Retinal pigment epithelial cell (primary cell): ENCODE measurements at regions not wholly inside any gene's neighbourhood (a gene's known extent, or its start where the extent isn't known, plus 50 kb on each side); places are given as distances from the start of the nearest gene placed in this dataset.
A peak's percentile ranks its signal among the peaks of the same experiment; 100 is the strongest.

Experiments used
- DNase-seq: peaks from one replicate; pipeline ENCODE4 v3.0.0-alpha.2; 2010; ENCODE audit warnings: low read depth
- H3K4me3 ChIP-seq: 2 replicates; pipeline ENCODE4 v1.5.1; 2011; ENCODE audit warnings: mild to moderate bottlenecking, low read length, control low read depth, moderate library complexity
- CTCF ChIP-seq: conservative IDR thresholded peaks from 2 replicates; pipeline ENCODE4 v1.5.1; 2011; ENCODE audit warnings: low read depth, low read length, control low read depth, inconsistent platforms

- DNase-seq, result peak; percentile 60
- no peak overlapping the region for H3K4me3 ChIP-seq
- TF ChIP-seq CTCF, result no peak
These were observed 97.0 kb upstream of the COL5A1 start for GRCh38 chr9:134544388-134545214.

DNA sequence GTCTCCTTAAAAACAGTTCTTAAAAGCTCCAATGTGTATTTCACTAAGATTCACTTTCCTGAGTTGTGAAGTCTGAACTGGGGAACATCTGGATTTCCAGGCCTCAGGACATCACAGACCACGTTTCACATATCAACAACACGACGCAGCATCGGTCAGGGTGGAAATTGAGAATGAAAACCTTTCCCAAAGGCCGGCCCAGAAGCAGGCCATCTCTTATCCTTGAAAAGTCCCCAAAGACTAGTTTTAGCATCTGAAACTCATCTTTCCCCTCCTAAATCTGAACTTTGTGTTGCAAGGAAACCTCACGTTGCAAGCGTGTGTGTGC, 96.4 kb upstream of the COL5A1 start:
- H3K4me3 ChIP-seq, result no peak overlapping the region
- no peak for DNase-seq
- TF ChIP-seq CTCF, result no peak

GRCh38 chr9:134545543-134546245, 95.9 kb upstream of the COL5A1 start:
- H3K4me3 ChIP-seq, result no peak overlapping the region
- no peak for TF ChIP-seq CTCF
- no peak for DNase-seq

DNA sequence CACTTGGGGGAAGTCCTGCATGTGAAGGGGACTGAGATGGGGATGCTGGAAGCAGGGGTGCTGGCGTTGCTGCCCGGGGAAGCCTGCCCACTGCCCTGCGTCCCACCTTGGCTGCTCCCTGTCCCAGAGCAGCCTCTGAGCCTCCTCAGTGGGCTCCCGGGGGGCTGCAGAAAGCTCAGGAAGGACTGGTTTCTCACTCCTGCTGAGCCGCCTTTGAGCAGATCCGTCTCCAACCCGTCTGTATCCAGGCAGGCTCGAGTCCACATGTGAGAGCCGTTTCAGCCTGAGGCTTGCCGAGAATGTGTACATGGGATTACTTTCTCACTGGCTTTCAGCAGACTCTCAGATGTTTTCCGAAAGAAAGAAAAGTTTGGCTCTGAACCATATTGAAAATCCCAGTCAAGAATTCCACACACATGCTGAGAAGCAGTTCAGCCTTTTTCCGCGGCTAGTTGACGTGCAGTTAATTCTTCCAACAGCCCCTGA, 95.3 kb upstream of the COL5A1 start:
- TF ChIP-seq CTCF, result no peak
- DNase-seq, result peak; percentile 76
- H3K4me3 ChIP-seq, result no peak overlapping the region

DNA sequence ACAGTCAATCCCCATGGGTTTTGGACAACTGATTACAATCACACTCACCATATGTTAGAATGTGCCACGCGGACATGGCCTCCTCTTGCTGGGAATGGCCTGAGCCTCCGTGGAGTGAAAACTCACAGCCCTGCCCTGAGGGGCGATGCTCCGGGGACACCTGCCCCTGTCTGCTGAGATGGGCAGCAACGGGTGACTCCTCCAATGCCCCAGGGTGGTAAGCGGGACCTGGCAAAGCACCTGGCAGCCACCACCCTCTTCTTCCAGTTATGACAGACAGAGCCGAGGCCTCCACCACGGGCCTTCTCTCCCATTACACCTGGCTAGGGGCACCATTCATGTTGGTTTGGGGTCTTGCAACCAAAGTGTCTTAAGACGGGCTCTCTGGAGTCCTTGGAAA, 94.9 kb upstream of the COL5A1 start:
- no peak for TF ChIP-seq CTCF
- H3K4me3 ChIP-seq, result no peak overlapping the region
- no peak for DNase-seq

- no peak overlapping the region for H3K4me3 ChIP-seq
- no peak for DNase-seq
- no peak for TF ChIP-seq CTCF
These were observed 94.2 kb upstream of the COL5A1 start for GRCh38 chr9:134547161-134548100.
